Neuronal stem cell (in vitro differentiated cells): ENCODE measurements at regions not wholly inside any gene's neighbourhood (a gene's known extent, or its start where the extent isn't known, plus 50 kb on each side); places are given as distances from the start of the nearest gene placed in this dataset.

Experiments used
- DNase-seq: peaks from one replicate; pipeline ENCODE4 v3.0.0-alpha.2; 2013; ENCODE audit warnings: low spot score
- H2AFZ ChIP-seq: one replicate; pipeline ENCODE4 v1.6.1; 2013; ENCODE audit warnings: mild to moderate bottlenecking, low read length, inconsistent platforms
- H2AK5ac ChIP-seq: 2 replicates; pipeline ENCODE4 v1.6.1; 2013; ENCODE audit warnings: low read depth, mild to moderate bottlenecking, inconsistent platforms, low read length, moderate library complexity, mixed read lengths
- H2BK120ac ChIP-seq: 2 replicates; pipeline ENCODE4 v1.6.1; 2013; ENCODE audit warnings: low read depth, mild to moderate bottlenecking, inconsistent platforms, low read length, moderate library complexity, mixed read lengths
- H2BK12ac ChIP-seq: one replicate; pipeline ENCODE4 v1.6.1; 2013; ENCODE audit warnings: low read length, inconsistent platforms
- H2BK15ac ChIP-seq: 2 replicates; pipeline ENCODE4 v1.6.1; 2013; ENCODE audit warnings: mild to moderate bottlenecking, low read length, inconsistent platforms, mixed read lengths
- H2BK5ac ChIP-seq: one replicate; pipeline ENCODE4 v1.6.1; 2013; ENCODE audit warnings: inconsistent platforms, mild to moderate bottlenecking, low read length, moderate library complexity
- H3K14ac ChIP-seq: one replicate; pipeline ENCODE4 v1.6.1; 2013; ENCODE audit warnings: low read length, inconsistent platforms
- H3K18ac ChIP-seq: 2 replicates; pipeline ENCODE4 v1.6.1; 2013; ENCODE audit warnings: low read length, inconsistent platforms
- H3K23ac ChIP-seq: 2 replicates; pipeline ENCODE4 v1.6.1; 2013; ENCODE audit warnings: low read depth, mild to moderate bottlenecking, mixed read lengths, low read length, inconsistent platforms; ENCODE audit not compliant: poor library complexity
- H3K27ac ChIP-seq: replicated peaks from 3 replicates; pipeline ENCODE4 v1.5.1; 2013; ENCODE audit warnings: low read length, inconsistent platforms
- H3K27me3 ChIP-seq, 3 experiments: 2 replicates each; pipeline ENCODE4 v1.6.1; 2013; ENCODE audit warnings: low read length in 3 of 3, mild to moderate bottlenecking in 2 of 3, inconsistent platforms in 1 of 3, low read depth in 1 of 3, mixed read lengths in 1 of 3, moderate library complexity in 1 of 3; ENCODE audit not compliant: control insufficient read depth in 3 of 3, insufficient read depth in 3 of 3
- H3K36me3 ChIP-seq, 2 donors: replicated peaks in 1 of 2; 2 replicates each; pipeline ENCODE4 v1.6.1; 2013; ENCODE audit warnings: low read length in 2 of 2; ENCODE audit not compliant: control insufficient read depth in 2 of 2, insufficient read depth in 2 of 2
- H3K4ac ChIP-seq: 2 replicates; pipeline ENCODE4 v1.6.1; 2013; ENCODE audit warnings: inconsistent platforms, mild to moderate bottlenecking, low read length, moderate library complexity
- H3K4me1 ChIP-seq, 2 donors: 1 replicate in 1 of 2; 2 replicates in 1 of 2; pipeline ENCODE4 v1.6.1; 2013; ENCODE audit warnings: low read length in 2 of 2, low read depth in 1 of 2; ENCODE audit not compliant: control insufficient read depth in 2 of 2, insufficient read depth in 1 of 2
- H3K4me2 ChIP-seq: one replicate; pipeline ENCODE4 v1.6.1; 2013; ENCODE audit warnings: mild to moderate bottlenecking, low read length, inconsistent platforms; ENCODE audit not compliant: insufficient read depth, poor library complexity, severe bottlenecking
- H3K4me3 ChIP-seq, 2 donors: 2 replicates each; pipeline ENCODE4 v1.5.1; 2013; ENCODE audit warnings: low read length in 2 of 2, mild to moderate bottlenecking in 2 of 2, inconsistent platforms in 1 of 2, moderate library complexity in 1 of 2
- H3K79me1 ChIP-seq: one replicate; pipeline ENCODE4 v1.6.1; 2013; ENCODE audit warnings: low read depth, mild to moderate bottlenecking, inconsistent platforms, low read length, moderate library complexity
- H3K9ac ChIP-seq: one replicate; pipeline ENCODE4 v1.6.1; 2013; ENCODE audit warnings: mild to moderate bottlenecking, low read depth, low read length, inconsistent platforms; ENCODE audit not compliant: poor library complexity
- H3K9me3 ChIP-seq, 2 donors: replicated peaks in 1 of 2; 2 replicates each; pipeline versions ENCODE3 to v1.6.1; 2013; ENCODE audit warnings: low read length in 2 of 2, mild to moderate bottlenecking in 2 of 2, inconsistent platforms in 1 of 2, low read depth in 1 of 2, mixed read lengths in 1 of 2, moderate library complexity in 1 of 2; ENCODE audit not compliant: control insufficient read depth in 2 of 2, insufficient read depth in 1 of 2
- H4K8ac ChIP-seq: one replicate; pipeline ENCODE4 v1.6.1; 2013; ENCODE audit warnings: low read depth, mild to moderate bottlenecking, inconsistent platforms, low read length, moderate library complexity
- H4K91ac ChIP-seq: one replicate; pipeline ENCODE4 v1.6.1; 2013; ENCODE audit warnings: low read length, low read depth, mild to moderate bottlenecking, inconsistent platforms; ENCODE audit not compliant: poor library complexity
- WGBS, 2 donors: extraction: QIAGEN DNeasy Blood & Tissue Kit; methylation state at CpG; one replicate each; pipeline ENCODE4 v1.1.7; 2013; ENCODE audit warnings: missing lambda C conversion rate in 2 of 2, mixed read lengths in 1 of 2; ENCODE audit not compliant: insufficient read length in 2 of 2, insufficient replicate concordance in 1 of 2; ENCODE audit errors: extremely low coverage in 2 of 2; 5-methylcytosine and 5-hydroxymethylcytosine counted together

GRCh38 chr5:20446121-20446520, 458.1 kb upstream of the CDH18 start:
- H3K27ac ChIP-seq: no peak overlapping the region
- no peak overlapping the region for H3K4me2 ChIP-seq
- no peak overlapping the region for H3K4ac ChIP-seq
- H2AFZ ChIP-seq: no peak overlapping the region
- no peak overlapping the region for H2BK5ac ChIP-seq
- H3K18ac ChIP-seq: no peak overlapping the region
- no CpG with 5 or more reads among the region's 3 CpGs for WGBS, 2 donors
- H3K79me1 ChIP-seq: no peaks in the 10 kb centered on the region
- H3K27me3 ChIP-seq: no peaks in the 10 kb centered on the region
- no peak overlapping the region for H4K91ac ChIP-seq
- no peak overlapping the region for H2BK15ac ChIP-seq
- H3K4me1 ChIP-seq: peaks cover 0 to 3% of the 10 kb centered on the region in 2 donors
- H3K23ac ChIP-seq: no peak overlapping the region
- no peak overlapping the region for H3K9ac ChIP-seq
- no peak overlapping the region for H2AK5ac ChIP-seq
- H3K36me3 ChIP-seq: no peaks in the 10 kb centered on the region
- H2BK120ac ChIP-seq: no peak overlapping the region
- H2BK12ac ChIP-seq: no peak overlapping the region
- H3K9me3 ChIP-seq: no peaks in the 10 kb centered on the region
- no peak for DNase-seq
- no peak overlapping the region for H3K14ac ChIP-seq
- H3K4me3 ChIP-seq: no peak overlapping the region
- no peak overlapping the region for H4K8ac ChIP-seq

GRCh38 chr5:20445326-20445860, 457.4 kb upstream of the CDH18 start:
- Histone ChIP-seq H3K27ac (no peak overlapping the region), H3K4me1 (peaks cover 0 to 3% of the 10 kb centered on the region in 2 donors), H2BK5ac (no peak overlapping the region), H3K9ac (no peak overlapping the region), H4K8ac (no peak overlapping the region), H2BK120ac (no peak overlapping the region), H3K36me3 (no peaks in the 10 kb centered on the region), H2AFZ (no peak overlapping the region), H3K23ac (no peak overlapping the region), H3K4me3 (no peak overlapping the region), H4K91ac (no peak overlapping the region), H3K4me2 (no peak overlapping the region), H3K18ac (no peak overlapping the region), H2BK15ac (no peak overlapping the region), H3K27me3 (no peaks in the 10 kb centered on the region), H3K4ac (no peak overlapping the region), H3K14ac (no peak overlapping the region), H2AK5ac (no peak overlapping the region), H3K9me3 (no peaks in the 10 kb centered on the region), H3K79me1 (no peaks in the 10 kb centered on the region), H2BK12ac (no peak overlapping the region)
- no peak for DNase-seq
- WGBS, 2 donors: no CpG with 5 or more reads among the region's 1 CpG

- Histone ChIP-seq H3K18ac (no peak overlapping the region), H3K9ac (no peak overlapping the region), H3K27me3 (no peaks in the 10 kb centered on the region), H3K4me3 (no peak overlapping the region), H3K79me1 (no peaks in the 10 kb centered on the region), H3K14ac (no peak overlapping the region), H2BK12ac (no peak overlapping the region), H2BK120ac (no peak overlapping the region), H2BK5ac (no peak overlapping the region), H2AFZ (no peak overlapping the region), H3K4me1 (no peaks in the 10 kb centered on the region), H4K8ac (no peak overlapping the region), H2BK15ac (no peak overlapping the region), H2AK5ac (no peak overlapping the region), H3K23ac (no peak overlapping the region), H4K91ac (no peak overlapping the region), H3K4ac (no peak overlapping the region), H3K4me2 (no peak overlapping the region), H3K36me3 (no peaks in the 10 kb centered on the region), H3K9me3 (no peaks in the 10 kb centered on the region), H3K27ac (no peak overlapping the region)
- WGBS, 2 donors: no CpG with 5 or more reads among the region's 3 CpGs
- no peak for DNase-seq
Observed at GRCh38 chr5:20434786-20435185, 446.8 kb upstream of the CDH18 start.

GRCh38 chr5:20420991-20421595, 433.1 kb upstream of the CDH18 start:
- no peaks in the 10 kb centered on the region for H3K36me3 ChIP-seq
- no CpG with 5 or more reads among the region's 4 CpGs for WGBS, 2 donors

More at GRCh38 chr5:20420991-20421595, 433.1 kb upstream of the CDH18 start:
- H4K8ac ChIP-seq: no peak overlapping the region
- H3K27me3 ChIP-seq: no peaks in the 10 kb centered on the region
- no peak overlapping the region for H3K4ac ChIP-seq
- no peak overlapping the region for H2AK5ac ChIP-seq
- H3K4me1 ChIP-seq: no peaks in the 10 kb centered on the region
- no peak overlapping the region for H2BK12ac ChIP-seq
- no peaks in the 10 kb centered on the region for H3K79me1 ChIP-seq
- no peak overlapping the region for H3K9ac ChIP-seq
- H2BK5ac ChIP-seq: no peak overlapping the region
- H3K4me2 ChIP-seq: no peak overlapping the region
- no peak overlapping the region for H3K23ac ChIP-seq
- no peak overlapping the region for H2BK15ac ChIP-seq
- peak overlapping the region; percentile 35 for H2AFZ ChIP-seq
- no peak for DNase-seq
- H3K4me3 ChIP-seq: no peak overlapping the region
- H3K9me3 ChIP-seq: no peaks in the 10 kb centered on the region
- no peak overlapping the region for H4K91ac ChIP-seq
- H3K18ac ChIP-seq: no peak overlapping the region
- no peak overlapping the region for H3K27ac ChIP-seq
- no peak overlapping the region for H3K14ac ChIP-seq
- no peak overlapping the region for H2BK120ac ChIP-seq
